LNCAP (cell line): ENCODE measurements at regions not wholly inside any gene's neighbourhood (a gene's known extent, or its start where the extent isn't known, plus 50 kb on each side); places are given as distances from the start of the nearest gene placed in this dataset.

ENCODE experiments used
- CTCF ChIP-seq: fragments of 450-650 bp; IDR thresholded peaks from 2 replicates; pipeline ENCODE4 v1.5.1; 2017; ENCODE audit warnings: mild to moderate bottlenecking

- TF ChIP-seq CTCF = no peak
Measured at GRCh38 chr12:126708492-126708896, 1558.5 kb upstream of the TMEM132C start.

GRCh38 chr12:126718365-126718764, 1548.6 kb upstream of the TMEM132C start:
- TF ChIP-seq CTCF = no peak

GRCh38 chr12:126719912-126720705, 1546.9 kb upstream of the TMEM132C start:
- TF ChIP-seq CTCF = no peak

GRCh38 chr12:126726481-126727217, 1540.3 kb upstream of the TMEM132C start:
- TF ChIP-seq CTCF = no peak

- no peak for TF ChIP-seq CTCF
Measured at GRCh38 chr12:126727218-126728075, 1539.5 kb upstream of the TMEM132C start.

GRCh38 chr12:126734296-126734695, 1532.7 kb upstream of the TMEM132C start:
- TF ChIP-seq CTCF = no peak

GRCh38 chr12:126734710-126735109, 1532.3 kb upstream of the TMEM132C start:
- TF ChIP-seq CTCF = no peak
